KMS-11 (cell line): ENCODE measurements at regions not wholly inside any gene's neighbourhood (a gene's known extent, or its start where the extent isn't known, plus 50 kb on each side); places are given as distances from the start of the nearest gene placed in this dataset.

Experiments used
- H2AFZ ChIP-seq: fragments of 200-600 bp; sonication (generic); 2 replicates; pipeline ENCODE4 v1.6.1; 2016; ENCODE audit warnings: antibody characterized with exemption, mixed run types, low read depth
- H3K27ac ChIP-seq: fragments of 200-600 bp; sonication (generic); 2 replicates; pipeline ENCODE4 v1.6.1; 2016; ENCODE audit warnings: mild to moderate bottlenecking, mixed run types
- H3K27me3 ChIP-seq: fragments of 200-600 bp; sonication (generic); 2 replicates; pipeline ENCODE4 v1.6.1; 2017; ENCODE audit warnings: mild to moderate bottlenecking, low read depth, mixed run types, moderate library complexity; ENCODE audit not compliant: insufficient read depth
- H3K36me3 ChIP-seq: fragments of 200-600 bp; sonication (generic); 2 replicates; pipeline ENCODE4 v1.6.1; 2017; ENCODE audit warnings: mild to moderate bottlenecking, mixed run types; ENCODE audit not compliant: insufficient read depth
- H3K4me1 ChIP-seq: fragments of 200-600 bp; sonication (generic); 2 replicates; pipeline ENCODE4 v1.6.1; 2016; ENCODE audit warnings: mild to moderate bottlenecking, low read depth, mixed run types; ENCODE audit not compliant: poor library complexity, severe bottlenecking
- H3K4me2 ChIP-seq: fragments of 200-600 bp; sonication (generic); 2 replicates; pipeline ENCODE4 v1.7.0; 2016; ENCODE audit warnings: mild to moderate bottlenecking, mixed run types
- H3K4me3 ChIP-seq: fragments of 200-600 bp; sonication (generic); IDR thresholded peaks from 2 replicates; pipeline ENCODE4 v1.6.1; 2017; ENCODE audit warnings: low read depth, low read length, mixed read lengths; ENCODE audit not compliant: insufficient read depth
- H3K79me2 ChIP-seq: fragments of 200-600 bp; sonication (generic); 2 replicates; pipeline ENCODE4 v1.6.1; 2016; ENCODE audit warnings: low read depth, mixed run types; ENCODE audit not compliant: insufficient read depth
- H3K9ac ChIP-seq: fragments of 200-600 bp; sonication (generic); 2 replicates; pipeline ENCODE4 v1.6.1; 2016; ENCODE audit warnings: mild to moderate bottlenecking, mixed run types
- H4K20me1 ChIP-seq: fragments of 200-600 bp; sonication (generic); 2 replicates; pipeline ENCODE4 v1.6.1; 2016; ENCODE audit warnings: mild to moderate bottlenecking, mixed run types; ENCODE audit not compliant: insufficient read depth
- TF ChIP-seq, protein P1 (sequence below): fragments of 200-600 bp; sonication (generic); conservative IDR thresholded peaks from 2 replicates; pipeline ENCODE4 v1.6.1; 2017; ENCODE audit warnings: low read depth, mild to moderate bottlenecking, antibody characterized with exemption, low read length, moderate library complexity, mixed read lengths

DNA sequence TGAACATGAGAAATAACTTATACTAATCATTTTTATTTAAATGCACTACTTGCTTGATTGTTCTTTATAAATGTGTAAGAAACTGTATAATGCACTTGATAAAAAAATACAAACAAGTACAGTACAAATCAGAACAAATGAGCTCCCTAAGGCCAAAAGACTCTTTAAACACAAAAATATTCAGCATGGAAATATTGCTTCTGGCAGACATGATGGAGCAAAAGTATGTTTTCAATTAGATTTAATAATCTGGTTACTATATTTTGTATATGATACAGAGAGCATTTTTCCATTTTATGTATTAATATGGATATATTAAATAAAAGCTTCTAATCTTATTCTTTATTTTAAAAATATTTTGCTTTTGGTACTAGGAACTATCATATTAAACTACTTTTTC is 800.2 kb upstream of the LRFN5 start:
- Histone ChIP-seq H3K4me1 (no peaks in the 10 kb centered on the region), H3K36me3 (no peaks in the 10 kb centered on the region), H3K4me3 (no peak overlapping the region), H3K27me3 (no peaks in the 10 kb centered on the region), H3K4me2 (no peak overlapping the region), H3K27ac (no peak overlapping the region), H2AFZ (no peak overlapping the region), H3K9ac (no peak overlapping the region), H3K79me2 (no peaks in the 10 kb centered on the region), H4K20me1 (no peaks in the 10 kb centered on the region)
- TF ChIP-seq, protein P1, sequence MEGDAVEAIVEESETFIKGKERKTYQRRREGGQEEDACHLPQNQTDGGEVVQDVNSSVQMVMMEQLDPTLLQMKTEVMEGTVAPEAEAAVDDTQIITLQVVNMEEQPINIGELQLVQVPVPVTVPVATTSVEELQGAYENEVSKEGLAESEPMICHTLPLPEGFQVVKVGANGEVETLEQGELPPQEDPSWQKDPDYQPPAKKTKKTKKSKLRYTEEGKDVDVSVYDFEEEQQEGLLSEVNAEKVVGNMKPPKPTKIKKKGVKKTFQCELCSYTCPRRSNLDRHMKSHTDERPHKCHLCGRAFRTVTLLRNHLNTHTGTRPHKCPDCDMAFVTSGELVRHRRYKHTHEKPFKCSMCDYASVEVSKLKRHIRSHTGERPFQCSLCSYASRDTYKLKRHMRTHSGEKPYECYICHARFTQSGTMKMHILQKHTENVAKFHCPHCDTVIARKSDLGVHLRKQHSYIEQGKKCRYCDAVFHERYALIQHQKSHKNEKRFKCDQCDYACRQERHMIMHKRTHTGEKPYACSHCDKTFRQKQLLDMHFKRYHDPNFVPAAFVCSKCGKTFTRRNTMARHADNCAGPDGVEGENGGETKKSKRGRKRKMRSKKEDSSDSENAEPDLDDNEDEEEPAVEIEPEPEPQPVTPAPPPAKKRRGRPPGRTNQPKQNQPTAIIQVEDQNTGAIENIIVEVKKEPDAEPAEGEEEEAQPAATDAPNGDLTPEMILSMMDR = no peak

DNA sequence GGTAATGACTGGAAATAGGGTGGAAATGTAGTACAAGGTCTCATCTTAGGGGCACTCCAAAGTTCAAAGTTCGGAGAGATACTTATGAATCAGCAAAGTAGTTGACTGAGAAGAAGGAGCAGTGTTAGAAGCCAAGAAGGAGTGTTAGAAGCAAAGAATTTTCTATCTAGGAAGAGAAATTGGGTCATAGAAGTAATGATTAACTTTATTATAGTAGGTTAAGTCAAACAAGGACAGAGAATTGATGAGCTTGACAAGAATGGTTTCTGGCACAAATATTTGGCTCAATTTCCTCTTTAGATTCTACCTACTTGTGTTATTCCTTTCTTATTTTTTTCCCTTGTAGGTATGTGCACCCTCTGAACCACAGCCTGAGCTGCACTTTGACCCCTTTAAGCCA is 810.5 kb upstream of the LRFN5 start:
- no peaks in the 10 kb centered on the region for H3K27me3 ChIP-seq
- no peaks in the 10 kb centered on the region for H3K79me2 ChIP-seq
- no peak overlapping the region for H3K4me3 ChIP-seq
- no peak overlapping the region for H3K4me2 ChIP-seq
- no peaks in the 10 kb centered on the region for H4K20me1 ChIP-seq
- no peaks in the 10 kb centered on the region for H3K36me3 ChIP-seq
- no peaks in the 10 kb centered on the region for H3K4me1 ChIP-seq
- no peak overlapping the region for H3K27ac ChIP-seq
- TF ChIP-seq, protein P1 = no peak
- H3K9ac ChIP-seq = no peak overlapping the region
- no peak overlapping the region for H2AFZ ChIP-seq

DNA sequence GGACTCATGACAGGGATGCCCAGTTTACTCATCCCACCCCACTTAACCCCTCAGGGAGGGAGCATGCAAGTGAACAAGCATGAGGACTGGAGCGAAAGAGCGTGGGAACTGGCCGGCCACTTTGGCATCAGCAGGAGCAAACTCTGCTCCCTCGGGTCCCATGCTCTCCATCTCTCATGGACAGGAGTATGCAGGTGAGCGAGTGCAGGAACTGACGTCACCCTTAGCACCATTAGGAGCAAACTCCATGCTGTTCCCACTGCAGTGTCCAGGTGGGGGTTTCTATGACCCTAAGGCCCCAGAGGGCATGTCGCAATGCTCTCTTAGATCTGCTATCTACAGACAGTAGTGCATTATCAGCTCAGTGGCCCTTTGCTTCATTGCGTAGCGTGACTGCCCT is 821.8 kb upstream of the LRFN5 start:
- Histone ChIP-seq H3K9ac (no peak overlapping the region), H3K4me3 (no peak overlapping the region), H3K27me3 (no peaks in the 10 kb centered on the region), H3K79me2 (no peaks in the 10 kb centered on the region), H3K36me3 (no peaks in the 10 kb centered on the region), H4K20me1 (no peaks in the 10 kb centered on the region), H3K4me1 (no peaks in the 10 kb centered on the region), H3K27ac (no peak overlapping the region), H2AFZ (no peak overlapping the region), H3K4me2 (no peak overlapping the region)
- TF ChIP-seq, protein P1 = no peak

DNA sequence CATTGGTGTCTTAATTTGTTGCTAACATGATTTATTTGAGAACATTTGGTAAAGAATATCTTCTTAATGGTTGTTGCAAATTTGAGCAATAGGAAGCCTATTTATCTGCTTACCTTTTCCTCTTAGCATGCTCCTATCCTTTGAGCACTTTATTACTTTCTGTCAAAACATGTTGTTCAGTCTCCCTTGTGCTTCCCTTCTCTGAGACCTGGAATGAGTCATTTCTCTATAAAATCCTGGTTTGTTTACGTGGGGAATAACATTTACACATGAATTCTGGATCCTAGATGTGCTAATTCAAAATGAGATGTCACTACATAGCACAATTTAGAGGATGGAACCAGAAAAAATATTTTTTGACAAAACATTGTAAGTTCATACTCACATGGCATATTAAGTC is 844.0 kb upstream of the LRFN5 start:
- H2AFZ ChIP-seq = no peak overlapping the region
- TF ChIP-seq, protein P1 = no peak
- H3K27ac ChIP-seq = no peak overlapping the region
- no peaks in the 10 kb centered on the region for H3K79me2 ChIP-seq
- H4K20me1 ChIP-seq = no peaks in the 10 kb centered on the region
- H3K4me3 ChIP-seq = no peak overlapping the region
- H3K4me1 ChIP-seq = no peaks in the 10 kb centered on the region
- H3K27me3 ChIP-seq = no peaks in the 10 kb centered on the region
- H3K36me3 ChIP-seq = no peaks in the 10 kb centered on the region
- H3K9ac ChIP-seq = no peak overlapping the region
- no peak overlapping the region for H3K4me2 ChIP-seq

DNA sequence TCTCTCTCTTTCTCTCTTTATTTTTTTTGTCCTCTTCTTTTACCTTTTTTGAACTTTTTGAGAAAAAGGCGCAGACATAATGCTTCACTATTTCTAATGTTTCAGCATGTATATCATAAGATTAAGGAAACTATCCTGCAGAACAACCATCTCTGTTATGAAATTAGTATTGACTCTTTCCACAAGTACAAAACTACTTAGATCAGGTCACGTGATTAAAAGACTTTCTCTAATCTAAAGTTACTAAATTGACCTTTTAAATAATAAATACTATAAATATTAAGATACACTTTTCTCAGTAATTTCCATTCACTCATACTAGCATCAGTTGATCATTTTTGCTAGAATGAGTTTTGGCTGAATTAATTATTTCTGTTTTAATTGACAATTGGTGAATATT is 844.5 kb upstream of the LRFN5 start:
- Histone ChIP-seq H3K4me2 (no peak overlapping the region), H2AFZ (no peak overlapping the region), H3K27me3 (no peaks in the 10 kb centered on the region), H3K27ac (no peak overlapping the region), H3K79me2 (no peaks in the 10 kb centered on the region), H3K4me1 (no peaks in the 10 kb centered on the region), H4K20me1 (no peaks in the 10 kb centered on the region), H3K9ac (no peak overlapping the region), H3K36me3 (no peaks in the 10 kb centered on the region), H3K4me3 (no peak overlapping the region)
- TF ChIP-seq, protein P1 = no peak
